ENCODE measurements at regions not wholly inside any gene's neighbourhood (a gene's known extent, or its start where the extent isn't known, plus 50 kb on each side); places are given as distances from the start of the nearest gene placed in this dataset.
"Not testable (repeated sequence)": the region's sequence is repeated elsewhere in the genome, so short reads cannot be mapped to it uniquely, and the experiment has no call there.

- not testable (repeated sequence) for DNase-seq (ENCODE audit: low read depth in 2 of 2)
These were observed 53.0 kb upstream of the C1QTNF3 start for GRCh38 chr5:34096033-34096432.

DNA sequence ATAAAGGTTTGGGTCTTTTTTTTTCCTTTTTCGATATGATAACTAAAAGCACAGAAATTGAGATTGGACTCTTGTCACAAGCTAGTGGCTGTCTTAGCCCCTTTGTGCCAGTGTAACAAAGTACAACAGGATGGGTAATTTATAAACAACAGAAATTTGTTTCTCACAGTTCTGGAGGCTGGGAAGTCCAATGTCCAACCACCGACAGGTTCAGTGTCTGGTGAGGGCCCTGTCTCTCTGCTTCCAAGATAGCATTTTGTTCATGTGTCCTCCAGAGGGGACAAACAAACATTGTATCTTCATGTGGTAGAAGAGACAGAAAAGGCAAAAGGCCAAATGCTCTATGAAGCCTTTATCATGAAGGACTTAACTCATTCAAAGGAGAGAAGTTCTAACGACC lies 56.9 kb upstream of the C1QTNF3 start:
- DNase-seq (ENCODE audit: low read depth in 2 of 2) = not testable (repeated sequence)

- DNase-seq (ENCODE audit: low read depth in 2 of 2) = not testable (repeated sequence)
These were observed 58.6 kb upstream of the C1QTNF3 start for GRCh38 chr5:34101567-34101966.

DNA sequence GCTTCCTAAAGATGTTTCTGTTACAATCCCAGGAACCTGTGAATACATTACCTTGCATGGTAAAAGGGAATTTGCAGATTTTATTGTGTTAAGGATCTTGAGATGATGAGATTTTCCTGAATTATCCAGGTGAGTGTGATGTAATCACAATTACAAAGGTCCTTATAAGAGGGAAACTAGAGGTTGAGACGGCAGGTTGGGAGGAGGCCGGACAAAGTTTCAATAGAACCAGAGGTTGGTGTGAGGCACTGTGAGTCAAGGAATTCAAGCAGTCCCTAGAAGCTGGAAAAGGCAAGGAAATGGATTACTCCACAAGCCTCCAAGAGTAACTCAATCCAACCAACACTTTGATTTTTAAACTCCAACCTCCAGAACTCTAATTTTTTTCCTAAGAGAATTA lies 65.9 kb upstream of the C1QTNF3 start:
- not testable (repeated sequence) for DNase-seq (ENCODE audit: low read depth in 2 of 2)

DNA sequence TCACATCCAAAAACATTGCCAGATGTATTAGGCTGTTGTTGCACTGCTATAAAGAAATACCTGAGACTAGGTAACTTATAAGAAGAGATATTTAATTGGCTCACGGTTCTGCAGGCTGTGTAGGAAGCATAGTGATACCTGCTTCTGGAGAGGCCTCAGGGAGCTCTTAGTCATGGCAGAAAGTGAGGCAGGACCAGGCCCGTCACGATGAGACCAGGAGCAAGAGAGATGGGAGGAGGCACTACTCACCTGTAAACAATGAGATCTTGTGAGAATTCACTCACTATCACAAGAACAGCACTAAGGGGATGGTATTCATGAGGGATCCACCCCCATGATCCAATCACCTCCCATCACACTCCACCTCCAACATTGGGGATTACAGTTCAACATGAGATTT lies 81.3 kb upstream of the C1QTNF3 start:
- not testable (repeated sequence) for DNase-seq (ENCODE audit: low read depth in 2 of 2)

- not testable (repeated sequence) for DNase-seq (ENCODE audit: low read depth in 2 of 2)
These were observed 82.3 kb upstream of the C1QTNF3 start for GRCh38 chr5:34125354-34125753.

- not testable (repeated sequence) for DNase-seq (ENCODE audit: low read depth in 2 of 2)
These were observed 83.7 kb upstream of the C1QTNF3 start for GRCh38 chr5:34126741-34127140.

DNA sequence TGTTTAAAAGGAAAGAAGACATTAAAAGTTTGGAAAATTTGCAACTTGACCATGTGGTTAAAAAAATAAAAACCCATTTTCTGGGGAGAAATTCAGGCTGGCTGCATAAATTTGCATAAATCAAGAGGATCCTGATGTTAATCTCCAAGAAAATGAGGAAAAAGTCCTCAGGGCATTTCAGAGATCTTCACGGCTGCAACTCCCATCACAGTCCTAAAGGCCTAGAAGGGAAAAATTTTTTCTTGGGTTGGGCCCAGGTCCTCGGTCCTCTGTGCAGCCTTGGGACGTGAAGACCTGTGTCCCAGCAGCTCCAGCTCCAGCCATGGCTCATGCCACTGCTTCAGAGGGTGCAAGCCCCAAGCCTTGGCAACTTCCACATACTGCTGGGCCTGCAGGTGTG lies 84.8 kb upstream of the C1QTNF3 start:
- not testable (repeated sequence) for DNase-seq (ENCODE audit: low read depth in 2 of 2)

DNA sequence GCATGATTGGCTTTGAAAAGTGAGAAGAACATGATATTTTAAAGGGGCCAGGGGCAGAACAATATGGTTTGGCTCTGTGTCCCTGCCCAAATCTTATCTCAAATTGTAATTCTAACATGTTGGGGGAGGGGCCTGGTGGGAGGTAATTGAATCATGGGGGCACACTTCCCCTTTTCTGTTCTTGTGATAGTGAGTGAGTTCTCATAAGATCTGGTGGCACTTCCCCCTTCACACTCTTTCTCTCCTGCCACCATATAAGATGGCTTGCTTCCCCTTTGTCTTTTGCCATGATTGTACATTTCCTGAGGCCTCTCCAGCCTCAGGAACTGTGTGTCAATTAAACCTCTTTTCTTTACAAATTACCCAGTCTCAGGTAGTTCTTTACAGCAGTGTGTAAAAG lies 85.9 kb upstream of the C1QTNF3 start:
- DNase-seq (ENCODE audit: low read depth in 2 of 2) = not testable (repeated sequence)

DNA sequence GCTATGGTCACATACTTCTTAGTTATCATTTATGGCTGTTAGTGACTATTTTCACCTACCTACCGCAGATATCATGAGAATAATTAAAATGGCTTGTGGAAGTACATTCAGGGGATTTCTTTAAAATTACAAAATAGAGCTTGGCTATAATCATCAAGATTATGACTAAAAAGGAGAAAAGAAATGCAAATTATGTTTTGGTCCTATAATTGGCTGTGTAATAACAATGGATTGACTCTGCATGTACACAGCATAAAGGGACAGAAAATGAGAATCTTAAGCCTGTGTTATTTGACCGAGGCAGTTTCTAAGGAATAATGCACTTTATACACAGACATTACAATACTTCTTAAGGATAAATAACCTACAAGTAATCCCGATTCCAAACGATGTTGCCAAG lies 112.0 kb upstream of the C1QTNF3 start:
- DNase-seq (ENCODE audit: low read depth in 2 of 2) = not testable (repeated sequence)

DNA sequence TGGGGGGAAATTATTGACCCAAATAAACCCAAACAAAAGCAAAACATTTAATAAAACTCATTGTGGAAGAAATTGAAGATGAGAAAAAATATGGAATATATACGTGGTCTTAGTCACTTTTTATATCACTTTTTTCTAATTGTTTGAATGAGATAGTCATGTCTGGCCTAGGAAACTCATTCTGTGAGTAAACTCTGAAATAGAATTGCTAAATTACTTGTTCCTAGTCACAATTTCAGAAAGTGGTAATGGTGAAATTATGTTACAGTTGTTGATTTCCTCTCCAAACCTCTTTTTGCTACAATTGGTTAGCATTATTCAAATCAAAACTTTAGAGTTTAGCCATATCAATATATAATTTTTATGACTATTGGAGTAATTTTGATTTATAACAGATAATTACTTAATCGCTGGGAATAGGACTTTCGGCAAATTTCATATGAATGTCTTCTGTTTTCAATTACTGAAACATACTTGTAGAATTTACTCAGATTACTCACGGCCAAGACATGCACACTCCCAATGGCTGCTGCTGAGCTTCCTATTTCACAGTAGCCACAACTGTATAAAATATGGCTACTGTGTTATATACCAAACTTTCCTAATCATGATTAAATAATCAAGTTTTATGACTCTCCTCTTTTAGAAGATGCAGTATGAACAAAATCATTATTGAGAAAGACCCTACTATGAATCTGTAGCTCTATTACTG lies 113.8 kb upstream of the C1QTNF3 start:
- DNase-seq (ENCODE audit: low read depth in 2 of 2) = not testable (repeated sequence)

DNA sequence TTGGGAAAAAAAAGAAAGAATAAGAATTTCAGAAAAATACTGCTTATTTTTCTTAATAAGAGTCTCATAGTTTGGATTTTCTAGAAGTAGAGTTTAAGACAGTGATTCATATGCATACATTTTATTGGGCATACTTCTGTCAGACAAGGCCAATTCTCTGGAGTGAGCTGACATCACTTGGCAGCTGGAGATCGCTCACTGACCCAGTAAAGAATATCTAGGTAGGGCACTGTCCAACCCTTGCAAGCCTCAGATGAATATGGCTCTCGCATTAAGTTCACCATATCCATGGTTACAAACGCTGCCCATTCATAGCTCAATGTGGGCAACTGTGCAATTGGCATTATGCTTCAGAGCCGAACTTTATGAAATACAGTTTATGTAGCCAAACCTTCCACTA lies 117.9 kb upstream of the C1QTNF3 start:
- DNase-seq (ENCODE audit: low read depth in 2 of 2) = not testable (repeated sequence)

DNA sequence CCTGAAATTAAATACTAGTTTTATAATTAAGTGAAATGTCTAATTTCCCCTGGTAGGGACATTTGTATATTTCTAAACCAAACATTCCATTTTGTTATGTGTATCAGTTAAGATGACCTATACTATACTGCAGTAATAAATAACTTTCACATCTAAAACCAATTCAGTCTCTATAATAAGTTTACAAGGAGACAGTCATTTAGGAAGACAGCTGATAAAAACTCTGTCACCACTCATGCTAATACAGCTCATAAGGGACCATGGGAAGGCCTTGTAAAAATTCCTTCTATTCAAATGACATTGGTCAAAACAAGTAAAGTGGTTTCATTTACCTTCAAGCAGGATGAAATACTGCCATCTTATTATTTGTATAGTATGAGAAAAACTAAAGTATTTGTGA lies 128.4 kb upstream of the C1QTNF3 start:
- not testable (repeated sequence) for DNase-seq (ENCODE audit: low read depth in 2 of 2)

DNA sequence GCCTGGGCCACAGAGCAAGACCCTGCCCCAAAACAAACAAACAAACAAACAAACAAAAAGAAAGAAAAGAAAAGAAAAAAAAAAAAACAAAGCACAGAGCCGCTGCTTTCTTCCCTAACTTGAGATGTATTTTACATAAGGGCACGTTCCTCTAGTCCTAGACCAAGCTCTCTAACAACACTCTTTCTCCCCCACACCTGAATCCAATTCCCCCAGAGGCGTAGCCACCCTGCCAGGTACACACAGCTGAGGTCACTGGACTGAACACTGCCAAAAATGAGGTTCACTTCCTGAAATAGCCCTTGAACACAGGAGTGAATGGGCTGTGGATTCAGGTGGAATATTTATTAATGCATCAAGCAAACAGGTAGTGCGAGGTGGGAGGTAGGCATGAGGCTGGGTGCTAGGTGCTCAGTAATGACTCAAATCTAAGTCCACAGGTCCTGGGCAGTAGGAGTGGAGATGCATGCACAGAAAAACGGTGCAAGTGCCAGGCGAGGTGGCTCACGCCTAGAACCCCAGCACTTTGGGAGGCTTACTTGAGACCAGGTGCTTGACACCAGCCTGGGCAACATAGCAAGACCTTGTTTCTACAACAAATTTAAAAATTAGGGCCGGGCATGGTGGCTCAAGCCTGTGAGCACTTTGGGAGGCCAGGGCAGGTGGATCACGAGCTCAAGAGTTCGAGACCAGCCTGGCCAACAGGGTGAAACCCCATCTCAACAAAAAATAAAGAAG lies 136.6 kb upstream of the C1QTNF3 start:
- DNase-seq (ENCODE audit: low read depth in 2 of 2) = peak in 1 of 2 donors; percentile 1

- DNase-seq (ENCODE audit: low read depth in 2 of 2) = not testable (repeated sequence)
These were observed 137.2 kb upstream of the C1QTNF3 start for GRCh38 chr5:34180225-34180624.

DNA sequence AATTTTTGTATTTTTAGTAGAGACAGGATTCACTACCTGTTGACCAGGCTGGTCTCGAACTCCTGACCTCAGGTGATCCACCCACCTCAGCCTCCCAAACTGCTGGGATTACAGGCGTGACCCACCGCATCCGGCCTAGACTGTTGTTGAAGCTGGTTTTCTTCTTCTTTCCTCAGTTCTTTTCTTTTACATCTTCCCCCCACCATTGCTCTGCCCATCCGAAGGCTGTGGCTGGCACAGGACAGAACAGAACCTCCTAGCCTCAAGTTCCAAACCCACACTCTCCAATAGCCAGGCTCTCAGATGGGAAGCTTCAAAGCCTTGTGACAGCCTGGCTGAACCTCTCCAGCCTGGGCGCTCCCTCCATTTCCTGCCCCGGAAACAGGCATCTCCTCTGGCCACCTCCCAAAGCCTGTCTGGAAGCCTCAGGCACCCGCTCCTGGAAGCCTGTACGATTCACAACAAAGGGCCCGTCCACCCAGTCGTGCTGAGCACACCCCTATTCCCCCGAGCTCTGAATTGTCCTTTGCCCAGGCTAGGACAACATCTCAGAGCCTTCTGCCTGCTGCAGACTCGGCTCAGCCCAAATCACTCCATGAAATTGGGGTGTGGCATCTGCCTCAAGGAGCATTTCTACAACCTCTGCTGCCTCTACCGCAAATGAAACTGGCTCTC lies 138.1 kb upstream of the C1QTNF3 start:
- not testable (repeated sequence) for DNase-seq (ENCODE audit: low read depth in 2 of 2)

GRCh38 chr5:34185005-34185404 lies 142.0 kb upstream of the C1QTNF3 start:
- DNase-seq (ENCODE audit: low read depth in 2 of 2) = not testable (repeated sequence)

DNA sequence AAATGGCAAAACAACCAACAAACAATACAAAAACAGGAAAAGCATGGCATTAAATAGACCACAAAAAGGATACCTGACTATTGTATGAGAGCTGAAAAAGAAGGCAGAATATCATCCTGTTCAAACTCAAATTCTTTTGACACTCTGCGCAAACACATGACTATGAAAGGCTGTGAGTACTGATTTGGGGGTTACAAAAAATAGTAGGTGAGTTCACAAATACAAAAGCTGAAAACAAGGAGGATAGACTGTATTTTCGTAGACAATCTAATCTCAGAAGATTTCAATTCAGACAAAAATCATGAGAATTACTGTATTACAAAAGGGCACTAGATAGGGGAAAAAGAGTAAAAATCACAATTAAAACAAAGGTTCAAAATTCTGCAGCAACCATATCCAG lies 142.6 kb upstream of the C1QTNF3 start:
- DNase-seq (ENCODE audit: low read depth in 2 of 2) = peak in 1 of 2 donors; percentile 0

GRCh38 chr5:34186108-34186507 lies 143.1 kb upstream of the C1QTNF3 start:
- not testable (repeated sequence) for DNase-seq (ENCODE audit: low read depth in 2 of 2)

GRCh38 chr5:34186865-34187264 lies 143.9 kb upstream of the C1QTNF3 start:
- DNase-seq (ENCODE audit: low read depth in 2 of 2) = not testable (repeated sequence)

DNA sequence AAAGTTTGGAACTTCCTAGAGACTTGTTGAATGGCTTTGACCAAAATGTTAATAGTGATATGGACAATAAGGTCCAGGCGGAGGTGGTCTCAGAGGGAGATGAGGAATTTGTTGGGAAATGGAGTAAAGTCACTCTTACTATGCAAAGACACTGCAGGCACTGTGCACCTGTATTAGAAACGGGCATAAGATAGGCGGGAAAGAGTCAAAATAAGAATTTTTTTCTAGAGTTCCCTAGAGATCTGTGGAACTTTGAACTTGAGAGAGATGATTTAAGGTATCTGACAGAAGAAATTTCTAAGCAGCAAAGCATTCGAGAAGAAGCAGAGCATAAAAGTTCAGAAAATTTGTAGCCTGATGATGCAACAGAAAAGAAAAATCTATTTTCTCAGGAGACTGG lies 144.4 kb upstream of the C1QTNF3 start:
- DNase-seq (ENCODE audit: low read depth in 2 of 2) = not testable (repeated sequence)

Data from dermis microvascular lymphatic vessel endothelial cell (primary cell).